Fibroblast of skin of abdomen (primary cell): ENCODE measurements at regions not wholly inside any gene's neighbourhood (a gene's known extent, or its start where the extent isn't known, plus 50 kb on each side); places are given as distances from the start of the nearest gene placed in this dataset.

Source experiments
- DNase-seq: peaks from one replicate; pipeline ENCODE4 v3.0.0-alpha.2; 2013

DNA sequence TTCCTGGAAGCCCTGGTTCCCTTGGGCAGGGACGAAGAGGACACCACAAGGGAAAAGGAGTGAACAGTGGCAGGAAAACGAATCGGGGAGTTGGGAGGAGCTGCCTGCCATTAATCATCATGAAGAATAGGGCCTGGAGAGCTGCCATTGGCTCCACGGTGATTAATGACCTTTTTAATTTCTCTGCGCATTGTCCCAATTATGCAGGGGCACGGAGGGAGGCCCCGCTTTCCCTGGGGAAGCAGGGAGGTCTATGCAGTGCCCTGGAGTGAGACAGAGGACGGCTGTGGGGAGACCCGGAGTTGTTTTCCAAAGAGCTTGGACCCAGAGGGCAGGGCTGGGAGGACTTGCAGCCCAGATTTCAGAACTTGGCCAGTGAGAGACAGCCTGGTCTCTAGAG is 338.9 kb upstream of the C16orf82 start:
- no peak for DNase-seq

DNA sequence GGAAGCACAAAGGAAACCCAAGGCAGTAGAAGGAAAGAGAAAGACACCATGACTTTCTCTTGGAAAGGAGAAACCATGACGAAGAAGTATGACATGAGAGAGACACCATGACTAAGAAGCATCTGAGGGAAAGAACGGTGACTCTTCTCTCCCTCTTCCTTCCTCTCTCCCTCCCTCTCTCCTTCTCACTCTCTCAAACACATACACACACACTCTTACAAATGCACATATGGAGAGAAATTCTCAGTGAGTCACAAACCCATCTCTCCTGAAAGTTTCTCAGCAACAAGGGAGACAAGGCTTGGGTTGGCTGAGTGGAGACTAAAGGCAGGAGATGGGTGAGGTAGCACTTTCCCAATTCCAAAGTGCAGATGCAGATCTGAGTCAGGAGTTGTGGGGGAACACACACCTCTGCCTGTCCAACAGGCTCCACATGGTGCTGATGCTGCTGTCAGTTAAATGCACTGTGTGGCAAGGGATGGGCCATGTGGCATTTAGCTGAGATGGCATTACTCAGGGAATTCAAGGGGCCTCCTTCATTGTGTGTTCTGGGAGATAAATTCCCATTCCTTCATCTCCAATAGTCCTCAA is 336.7 kb upstream of the C16orf82 start:
- DNase-seq, result peak; percentile 37

DNA sequence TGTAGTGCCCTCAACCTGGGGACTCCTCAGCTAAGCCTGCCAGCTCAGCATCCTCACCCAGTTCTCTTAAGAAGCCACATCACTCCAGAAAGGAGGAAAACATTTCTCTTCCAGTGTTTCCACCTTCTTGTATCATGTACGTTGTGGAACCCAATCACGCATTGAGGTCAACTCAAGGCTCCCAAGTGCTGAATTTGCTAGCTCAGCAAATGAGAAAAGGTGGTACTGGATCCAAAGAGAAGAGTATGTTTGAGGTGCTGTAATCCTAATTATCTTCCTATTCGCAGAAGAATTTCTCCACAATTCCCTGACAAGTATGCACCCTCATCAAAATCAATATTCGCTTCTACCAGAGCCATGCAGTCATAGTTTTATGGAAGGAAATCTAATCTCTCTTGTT is 335.0 kb upstream of the C16orf82 start:
- no peak for DNase-seq

DNA sequence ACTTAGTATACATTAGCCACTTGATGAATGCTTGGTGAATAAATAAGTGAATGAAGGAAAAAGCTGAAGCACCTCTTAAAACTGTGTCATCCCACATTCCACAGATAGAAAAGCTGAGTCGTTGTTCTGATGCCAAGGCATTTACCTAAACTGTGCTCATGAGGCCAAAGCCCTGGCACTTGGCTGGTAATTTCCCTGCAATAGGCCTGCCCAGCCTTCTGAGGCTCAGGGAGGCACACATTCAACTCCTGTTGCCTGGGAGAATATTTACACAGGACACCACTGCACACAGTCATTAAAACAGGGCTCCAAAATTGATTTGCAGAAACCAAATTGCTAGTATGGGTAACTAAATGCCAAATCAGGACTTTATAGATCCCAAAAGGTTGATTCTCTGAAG is 333.0 kb upstream of the C16orf82 start:
- DNase-seq, result no peak

DNA sequence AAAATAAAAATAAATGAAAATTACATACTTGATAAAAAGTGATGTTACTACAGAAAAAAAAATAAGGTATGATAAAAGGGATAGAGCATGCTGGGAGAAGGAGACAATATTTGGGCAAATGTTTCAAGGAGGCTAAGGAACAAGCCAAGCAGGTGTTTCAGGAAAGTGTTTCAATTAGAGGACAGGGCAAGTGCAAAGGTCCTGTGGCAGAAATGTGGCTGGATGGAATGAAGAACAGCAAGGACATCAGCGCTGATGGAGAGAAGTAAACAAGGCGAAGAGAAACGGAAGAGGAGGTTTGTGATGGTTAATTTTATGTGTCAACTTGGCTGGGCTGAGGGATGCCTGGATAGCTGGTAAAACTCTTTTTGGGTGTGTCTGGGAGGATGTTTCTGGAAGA is 331.2 kb upstream of the C16orf82 start:
- no peak for DNase-seq

DNA sequence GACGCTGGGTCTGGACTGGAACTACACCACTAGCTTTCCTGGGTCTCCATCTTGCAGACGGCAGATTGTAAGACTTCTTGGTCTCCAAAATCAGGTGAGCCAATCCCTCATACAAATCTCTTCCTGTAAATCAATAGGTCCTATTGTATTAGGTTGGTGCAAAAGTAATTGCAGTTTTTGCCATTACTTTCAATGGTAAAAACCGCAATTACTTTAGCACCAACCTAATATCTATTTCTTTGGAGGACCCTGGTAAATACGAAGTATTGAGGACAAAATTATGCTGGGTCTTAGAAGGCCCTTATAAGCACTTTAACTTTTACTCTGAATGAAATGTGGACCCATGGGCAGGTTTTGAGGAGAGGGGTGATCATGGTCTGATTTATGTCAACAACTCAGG is 330.6 kb upstream of the C16orf82 start:
- DNase-seq, result no peak

DNA sequence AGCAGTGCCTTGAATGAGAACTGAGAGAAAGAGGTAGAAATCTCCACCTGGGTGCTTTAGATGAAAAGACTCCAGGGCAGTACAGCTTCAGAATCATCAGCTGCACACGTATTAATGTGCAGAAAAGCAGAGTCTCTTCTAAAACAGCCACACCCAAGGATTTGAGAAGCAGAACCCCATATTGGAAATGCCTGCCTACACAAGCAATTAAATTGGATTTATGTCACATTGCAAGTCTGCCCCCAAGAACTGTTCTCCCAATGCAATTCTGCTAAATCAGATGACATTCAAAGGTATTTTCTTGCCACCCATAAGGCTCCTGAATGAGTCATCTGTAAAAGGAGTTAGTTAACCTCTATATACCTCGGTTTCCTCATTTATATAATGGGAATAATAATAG is 326.0 kb upstream of the C16orf82 start:
- no peak for DNase-seq

DNA sequence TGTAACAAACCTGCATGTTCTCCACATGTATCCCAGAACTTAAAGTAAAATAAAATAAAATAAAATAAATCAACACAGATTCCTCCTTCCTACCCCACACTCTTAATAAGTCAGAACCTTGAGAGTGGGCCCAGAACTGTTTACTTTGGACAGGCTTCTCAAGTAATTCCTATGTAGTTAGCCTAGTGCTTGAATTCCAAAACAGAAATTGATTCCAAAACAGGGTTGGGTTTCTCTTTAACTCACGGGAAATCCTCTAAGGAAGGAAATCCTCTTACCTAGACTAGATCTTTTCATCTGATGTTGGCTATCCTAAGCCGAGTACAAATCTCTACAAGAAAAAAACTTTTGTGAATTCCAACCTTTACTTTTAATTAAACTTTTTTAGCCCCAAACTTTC is 324.7 kb upstream of the C16orf82 start:
- no peak for DNase-seq

DNA sequence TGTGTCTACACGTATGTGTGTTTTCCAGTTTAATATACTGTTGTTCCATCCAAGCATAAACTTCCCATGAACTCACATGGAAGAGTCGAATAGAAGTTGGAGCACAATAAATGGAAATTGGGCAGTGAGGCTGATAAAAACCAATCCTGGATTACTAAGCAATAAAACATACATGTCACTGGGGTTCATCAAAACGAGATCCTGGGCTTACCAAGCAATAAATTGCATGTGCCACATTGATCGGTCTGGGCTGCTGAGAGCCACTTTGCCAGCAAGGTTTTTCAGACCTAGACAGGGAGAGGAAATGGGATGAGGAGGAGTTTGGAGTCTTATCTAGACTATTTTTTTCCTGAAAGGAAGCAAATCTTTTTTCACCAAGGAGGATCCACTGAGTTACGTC is 322.3 kb upstream of the C16orf82 start:
- no peak for DNase-seq

DNA sequence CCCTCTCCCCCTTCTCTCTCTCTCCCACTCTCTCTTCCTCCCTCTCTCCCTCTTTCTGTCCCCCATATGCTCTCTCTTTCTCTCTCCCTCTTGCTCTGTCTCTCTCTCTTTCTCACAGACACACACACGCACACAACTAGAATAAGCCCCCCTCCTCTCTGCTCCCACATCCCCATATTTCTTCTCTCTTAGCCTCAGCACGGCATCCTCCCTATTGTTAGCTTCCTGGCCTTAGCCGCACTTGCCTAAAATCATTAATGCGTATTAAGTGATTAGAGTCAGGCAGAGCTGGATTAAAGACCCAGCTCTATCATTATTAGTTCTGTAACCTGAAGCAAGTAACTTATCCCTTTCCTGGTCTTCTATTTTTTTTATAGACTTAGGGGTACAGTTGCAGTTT is 319.0 kb upstream of the C16orf82 start:
- DNase-seq, result no peak

DNA sequence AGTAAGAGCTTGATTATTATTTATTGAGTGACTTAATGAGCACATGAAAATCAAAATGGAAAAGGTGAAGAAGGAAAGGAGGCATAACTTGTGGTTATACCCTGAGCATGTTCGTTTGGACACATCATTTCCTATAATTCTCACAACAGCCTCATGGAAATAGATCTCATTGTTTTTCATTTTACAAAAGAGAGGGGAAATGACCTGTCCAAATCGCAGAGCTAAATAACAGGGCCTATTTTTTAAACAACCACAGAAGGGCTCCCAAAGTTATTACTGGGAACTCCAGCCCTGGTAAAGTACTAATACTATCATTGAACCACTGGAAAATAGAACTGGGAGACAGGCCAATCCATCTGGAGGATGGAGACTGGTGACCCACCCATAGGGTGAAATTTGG is 317.7 kb upstream of the C16orf82 start:
- DNase-seq, result no peak

DNA sequence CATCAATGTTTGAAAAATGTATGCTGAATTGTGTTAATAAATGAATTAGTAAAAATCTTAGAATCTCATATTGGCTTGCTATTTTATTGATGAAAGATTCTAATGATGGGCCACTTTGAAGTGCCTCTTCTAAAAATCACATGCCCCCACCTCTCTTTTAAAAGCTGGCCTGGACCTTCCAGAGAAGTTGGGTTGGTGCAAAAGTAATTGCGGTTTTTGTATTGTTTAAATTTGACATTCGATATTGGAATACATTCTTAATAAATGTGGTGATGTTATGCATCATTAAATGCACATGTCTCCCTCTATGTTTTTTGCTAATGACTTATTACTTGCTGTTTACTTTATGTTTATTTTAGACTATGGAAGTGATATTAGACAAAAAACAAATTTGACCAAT is 314.6 kb upstream of the C16orf82 start:
- DNase-seq, result no peak

DNA sequence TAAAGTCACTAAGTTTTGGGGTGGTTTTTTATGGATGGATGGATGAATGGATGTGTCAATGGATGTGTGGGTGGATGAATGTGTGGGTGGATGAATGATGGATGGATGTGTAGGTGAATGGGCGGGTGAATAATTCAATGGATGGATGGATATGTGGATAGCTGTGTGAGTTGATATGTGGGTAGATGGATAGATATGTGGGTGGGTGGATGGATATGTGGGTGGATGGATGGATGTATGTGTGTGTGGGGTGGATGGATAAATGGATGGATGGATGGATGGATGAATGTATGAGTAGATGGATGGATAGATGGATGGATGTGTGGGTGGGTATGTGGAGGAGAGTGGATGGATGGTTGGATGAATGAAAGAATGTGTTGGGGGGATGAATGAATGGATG is 310.1 kb upstream of the C16orf82 start:
- no peak for DNase-seq

DNA sequence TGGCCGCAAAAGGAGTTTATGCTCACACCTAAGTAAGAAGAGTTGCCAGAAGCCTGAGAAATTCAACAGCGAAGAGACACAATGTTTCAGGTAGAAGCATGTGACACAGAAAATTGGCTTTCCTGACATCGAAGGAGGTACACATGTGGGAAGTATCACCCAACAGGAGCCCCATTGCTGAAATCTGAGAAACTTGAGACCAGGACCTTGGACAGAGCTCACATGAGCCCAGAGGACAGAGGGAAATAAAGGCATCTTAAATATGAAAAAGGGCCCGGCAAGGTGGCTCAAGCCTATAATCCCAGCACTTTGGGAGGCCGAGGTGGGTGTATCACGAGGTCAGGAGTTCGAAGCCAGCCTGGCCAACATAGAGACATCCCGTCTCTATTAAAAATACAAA is 304.1 kb upstream of the C16orf82 start:
- DNase-seq, result no peak

DNA sequence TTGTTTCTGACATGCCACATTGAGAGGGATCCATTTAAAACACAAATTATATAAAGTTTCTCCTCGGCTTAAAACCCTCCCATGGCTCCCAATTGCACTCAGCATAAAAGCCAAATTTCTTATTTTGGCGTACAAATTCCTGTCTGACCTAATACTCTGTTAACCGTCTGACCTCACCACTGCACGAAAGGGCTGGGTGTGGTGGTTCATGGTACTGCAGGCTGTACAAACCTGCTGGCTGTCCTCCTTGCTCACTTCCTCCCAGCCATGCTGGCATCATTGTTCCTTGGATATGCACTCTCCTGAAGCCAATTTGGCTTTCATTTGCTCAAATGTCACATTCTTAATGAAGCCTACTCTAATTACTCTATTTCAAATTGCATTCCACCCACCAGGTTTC is 301.6 kb upstream of the C16orf82 start:
- no peak for DNase-seq

DNA sequence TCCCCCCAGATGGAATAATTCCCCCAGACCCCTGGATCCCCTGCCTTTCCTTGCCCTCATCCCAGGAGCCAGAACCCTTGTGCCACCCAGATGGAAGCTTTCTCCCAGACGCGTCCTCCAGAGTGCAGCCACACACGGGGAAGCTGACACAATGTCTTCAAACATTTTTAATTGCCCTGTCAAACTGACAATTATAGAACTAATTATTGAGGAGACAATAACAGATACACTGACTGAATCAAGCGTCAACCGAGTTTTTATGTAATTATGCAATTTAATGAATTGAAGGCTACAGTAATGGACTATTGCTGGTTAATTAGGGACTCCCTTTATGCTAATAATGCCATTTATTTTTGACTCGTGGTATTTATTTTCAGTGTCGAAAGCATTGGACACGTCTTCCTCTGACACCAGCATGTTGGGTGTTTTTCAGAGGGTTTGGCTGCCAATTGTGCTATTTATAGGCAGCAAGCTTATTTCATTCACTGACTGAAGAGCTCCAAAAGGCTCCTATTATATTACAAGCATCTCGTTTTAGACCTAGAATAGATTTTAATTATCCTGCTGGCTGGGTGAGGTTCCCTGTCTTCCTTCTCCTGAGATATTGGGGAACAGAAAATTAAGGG is 298.2 kb upstream of the C16orf82 start:
- DNase-seq, result no peak

DNA sequence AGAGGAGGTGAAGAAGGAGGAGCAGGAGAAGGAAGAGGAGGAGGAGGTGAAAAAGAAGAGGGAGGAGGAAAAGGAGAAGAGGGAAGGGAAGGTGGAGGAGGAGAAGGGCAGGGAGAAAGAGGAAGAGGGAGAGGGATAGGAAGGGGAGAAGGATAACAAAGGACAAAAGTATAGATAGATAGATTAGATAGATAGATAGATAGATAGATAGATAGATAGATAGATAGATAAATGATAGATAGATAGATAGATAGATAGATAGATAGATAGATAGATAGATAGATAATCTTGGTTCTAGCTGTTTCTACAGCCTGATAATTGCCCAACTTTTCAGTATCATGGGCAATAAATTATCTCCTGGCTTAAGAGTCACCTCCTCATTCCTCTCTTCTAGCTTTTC is 296.2 kb upstream of the C16orf82 start:
- DNase-seq, result no peak

DNA sequence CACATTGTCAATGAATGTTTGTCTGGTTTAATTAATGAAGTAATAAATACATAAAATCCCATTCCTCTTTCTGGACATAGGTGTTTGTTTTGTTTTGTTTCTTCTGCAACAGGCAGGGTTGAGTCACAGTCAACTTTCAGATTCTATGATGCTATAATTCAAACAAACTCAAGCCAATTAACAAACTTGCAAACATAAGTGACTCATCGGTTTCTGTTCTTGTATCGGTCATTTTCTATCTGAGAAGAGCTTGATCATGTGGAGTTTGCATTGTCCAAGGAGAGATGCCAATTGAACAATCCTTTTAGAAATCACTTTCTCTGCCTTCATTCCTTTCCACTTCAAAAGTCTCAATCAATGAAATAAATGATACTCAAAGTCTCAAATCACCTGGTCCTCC is 294.2 kb upstream of the C16orf82 start:
- DNase-seq, result no peak

DNA sequence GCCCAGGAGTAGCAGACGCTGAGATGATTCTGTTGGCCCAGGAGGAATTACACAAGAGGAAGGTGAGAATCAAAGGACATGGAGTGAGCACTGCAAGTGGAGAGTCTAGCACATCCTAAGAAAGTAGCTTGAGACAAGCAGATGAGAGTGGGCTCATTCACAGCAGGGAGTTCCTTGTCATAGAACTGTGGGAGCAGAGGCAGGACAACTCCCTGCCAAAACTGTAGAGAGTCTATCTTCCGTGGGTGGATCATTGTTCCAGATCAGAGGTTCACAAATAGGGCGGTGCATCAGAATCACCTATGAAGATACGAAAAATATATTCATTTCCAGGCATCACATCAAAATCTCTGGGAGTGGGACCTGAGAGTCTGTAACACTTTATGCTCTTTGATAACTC is 288.9 kb upstream of the C16orf82 start:
- no peak for DNase-seq

DNA sequence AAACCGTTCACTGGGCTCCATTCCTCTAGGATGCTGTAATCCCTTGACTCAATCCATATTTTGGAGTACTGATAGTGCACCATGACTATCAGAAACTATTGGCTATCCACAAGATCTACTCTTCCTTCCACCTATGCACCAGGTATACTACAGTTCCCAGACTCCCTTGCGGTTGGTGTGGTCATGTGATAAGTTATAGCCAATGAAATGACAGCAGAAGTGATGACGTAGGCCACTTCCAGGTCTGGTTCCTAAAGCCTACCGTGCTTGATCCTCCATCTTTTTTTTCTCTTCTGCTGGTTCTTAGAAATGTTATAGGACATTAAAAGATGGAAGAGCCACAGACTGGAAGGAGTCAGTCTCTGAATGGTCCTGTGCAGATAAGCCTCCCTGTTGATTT is 278.8 kb upstream of the C16orf82 start:
- no peak for DNase-seq

DNA sequence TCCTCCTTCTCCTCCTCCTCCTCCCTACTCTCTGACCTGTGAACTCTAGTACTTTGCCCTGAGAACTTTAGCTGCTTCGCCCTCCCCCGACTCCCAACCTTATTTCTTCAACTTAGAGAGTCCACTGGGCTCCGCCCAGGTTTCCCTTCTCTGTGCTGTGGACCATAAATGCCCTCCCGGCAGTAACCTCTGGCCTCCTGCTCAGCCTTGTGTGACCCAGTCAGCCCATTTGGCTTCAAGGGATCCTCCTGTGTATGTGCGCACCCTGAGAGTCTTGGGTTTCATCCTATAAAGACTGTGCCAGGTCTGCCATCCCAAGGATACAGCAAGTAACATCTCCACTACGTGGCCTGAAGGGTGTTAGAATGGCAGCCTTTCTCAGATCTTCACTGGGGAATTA is 275.6 kb upstream of the C16orf82 start:
- no peak for DNase-seq

DNA sequence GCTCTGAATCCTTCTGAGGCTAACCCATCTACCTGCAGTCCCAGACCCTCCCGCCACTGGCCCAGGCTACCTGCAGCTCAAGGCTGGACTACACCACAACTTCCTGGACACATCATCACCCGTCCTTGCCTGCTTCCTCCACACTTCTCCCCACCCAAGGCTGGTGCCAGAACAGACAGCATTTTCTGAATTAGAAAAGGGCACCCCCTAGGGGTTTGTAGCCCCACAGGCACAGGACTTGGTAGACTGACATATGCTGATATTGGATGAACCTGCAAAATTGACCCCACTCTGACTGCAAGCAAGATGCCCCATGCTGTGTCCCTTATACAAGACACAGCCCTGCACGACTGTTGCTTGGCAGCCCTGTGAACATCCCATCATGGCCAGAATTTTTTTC is 271.5 kb upstream of the C16orf82 start:
- no peak for DNase-seq

DNA sequence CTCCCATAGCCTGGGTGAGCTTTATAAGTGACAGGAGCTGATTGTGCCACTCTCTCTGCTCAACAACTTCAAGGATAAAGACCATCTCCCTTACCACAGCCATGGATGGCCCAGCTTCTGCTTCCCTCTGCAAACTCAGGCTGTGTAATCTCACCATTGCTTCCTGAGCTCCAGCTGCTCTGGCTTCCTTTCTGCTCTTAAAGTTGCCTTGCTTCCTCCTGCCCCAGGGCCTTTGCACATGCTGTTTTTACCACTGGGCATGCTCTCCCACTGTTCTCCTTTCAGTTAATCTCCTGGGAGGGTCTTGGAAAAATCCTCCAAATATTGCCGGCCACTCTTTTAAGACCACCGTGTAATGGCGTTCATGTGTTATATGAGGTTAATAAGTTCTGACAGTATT is 265.1 kb upstream of the C16orf82 start:
- DNase-seq, result no peak

DNA sequence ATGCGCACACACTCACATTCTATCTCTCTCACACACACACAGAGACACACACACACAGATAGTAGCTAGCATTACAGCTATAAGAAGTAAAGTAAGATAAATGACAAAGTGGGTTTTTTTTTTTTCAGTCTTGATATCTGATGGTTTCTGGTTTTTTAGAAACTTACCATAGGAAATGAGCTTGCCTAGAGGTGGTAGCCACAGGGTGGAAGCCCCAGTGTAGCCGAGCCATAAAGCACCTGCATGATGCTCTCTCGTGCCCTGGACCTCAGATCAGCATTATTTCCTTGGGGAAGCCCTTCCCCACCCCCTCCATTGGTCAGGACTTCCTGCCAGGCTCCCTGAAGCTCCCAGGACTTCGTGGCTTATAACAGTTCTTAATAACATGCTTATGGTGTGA is 264.3 kb upstream of the C16orf82 start:
- DNase-seq, result no peak

DNA sequence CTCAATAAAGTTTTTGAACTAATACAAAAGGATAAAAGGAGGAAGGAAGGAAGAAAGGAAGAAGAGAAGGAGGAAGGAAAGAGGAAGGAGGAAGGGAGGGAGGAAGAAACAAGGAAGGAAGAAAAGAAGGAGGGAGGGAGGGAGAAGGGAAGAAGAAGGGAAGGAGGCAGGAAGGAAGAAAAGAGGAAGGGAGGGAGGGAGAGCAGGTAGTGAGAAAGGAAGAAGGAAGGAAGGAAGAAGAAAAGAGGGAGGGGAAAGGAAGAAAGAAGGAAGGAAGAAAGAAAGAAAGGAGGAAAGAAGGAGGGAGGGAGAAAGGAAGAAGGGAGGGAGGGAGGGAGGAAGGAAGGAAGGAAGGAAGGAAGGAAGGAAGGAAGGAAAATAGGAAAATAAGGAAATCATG is 263.8 kb upstream of the C16orf82 start:
- DNase-seq, result no peak
